B cell (primary cell): ENCODE measurements at regions not wholly inside any gene's neighbourhood (a gene's known extent, or its start where the extent isn't known, plus 50 kb on each side); places are given as distances from the start of the nearest gene placed in this dataset.

Source experiments
- EZH2 ChIP-seq: IDR thresholded peaks from 2 replicates; pipeline ENCODE4 v1.6.1; 2012; ENCODE audit warnings: borderline replicate concordance, low read depth, mild to moderate bottlenecking, moderate library complexity, low read length; ENCODE audit not compliant: insufficient read depth, poor library complexity, severe bottlenecking
- TF ChIP-seq, protein P1 (sequence below): fragments of 200-600 bp; IDR thresholded peaks from one replicate; pipeline ENCODE4 v1.8.0; 2022; ENCODE audit warnings: antibody characterized with exemption, mild to moderate bottlenecking

DNA sequence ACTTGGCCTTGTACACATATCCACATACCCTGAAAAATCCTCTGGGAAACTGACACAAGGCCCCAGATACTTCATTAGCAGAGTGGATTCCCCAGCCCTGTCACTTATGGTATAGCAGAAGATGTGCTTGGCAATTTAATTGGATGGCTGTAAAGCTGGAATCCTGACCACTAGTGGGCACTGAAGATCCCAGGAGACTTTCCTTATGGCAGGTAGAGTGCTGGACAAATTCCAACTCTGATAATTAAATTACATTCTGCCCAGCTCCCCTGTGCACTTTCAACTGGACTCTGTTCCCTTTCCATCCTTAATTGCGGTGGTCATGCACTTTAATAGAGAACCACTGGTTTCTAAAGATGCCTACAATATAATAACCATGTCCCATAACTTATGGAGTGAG is 119.8 kb downstream of the DCK start:
- TF ChIP-seq, protein P1, sequence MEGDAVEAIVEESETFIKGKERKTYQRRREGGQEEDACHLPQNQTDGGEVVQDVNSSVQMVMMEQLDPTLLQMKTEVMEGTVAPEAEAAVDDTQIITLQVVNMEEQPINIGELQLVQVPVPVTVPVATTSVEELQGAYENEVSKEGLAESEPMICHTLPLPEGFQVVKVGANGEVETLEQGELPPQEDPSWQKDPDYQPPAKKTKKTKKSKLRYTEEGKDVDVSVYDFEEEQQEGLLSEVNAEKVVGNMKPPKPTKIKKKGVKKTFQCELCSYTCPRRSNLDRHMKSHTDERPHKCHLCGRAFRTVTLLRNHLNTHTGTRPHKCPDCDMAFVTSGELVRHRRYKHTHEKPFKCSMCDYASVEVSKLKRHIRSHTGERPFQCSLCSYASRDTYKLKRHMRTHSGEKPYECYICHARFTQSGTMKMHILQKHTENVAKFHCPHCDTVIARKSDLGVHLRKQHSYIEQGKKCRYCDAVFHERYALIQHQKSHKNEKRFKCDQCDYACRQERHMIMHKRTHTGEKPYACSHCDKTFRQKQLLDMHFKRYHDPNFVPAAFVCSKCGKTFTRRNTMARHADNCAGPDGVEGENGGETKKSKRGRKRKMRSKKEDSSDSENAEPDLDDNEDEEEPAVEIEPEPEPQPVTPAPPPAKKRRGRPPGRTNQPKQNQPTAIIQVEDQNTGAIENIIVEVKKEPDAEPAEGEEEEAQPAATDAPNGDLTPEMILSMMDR: no peak
- no peak for TF ChIP-seq EZH2
